Mucosa of descending colon (tissue), 3 donors: ENCODE measurements at regions not wholly inside any gene's neighbourhood (a gene's known extent, or its start where the extent isn't known, plus 50 kb on each side); places are given as distances from the start of the nearest gene placed in this dataset.

Experiments
- ATAC-seq: fragments of 200-7000 bp; cut with Tn5 transposase; one replicate; pipeline ENCODE4 v1.9.1; 2020; ENCODE audit warnings: mild to moderate bottlenecking, moderate library complexity
- DNase-seq, 3 donors: peaks; one replicate each; pipeline ENCODE4 v3.0.0-alpha.2; 2020
- H3K36me3 ChIP-seq: fragments of 200-600 bp; one replicate; pipeline ENCODE4 v1.8.0; 2021; ENCODE audit warnings: low read depth, mild to moderate bottlenecking
- H3K4me1 ChIP-seq: fragments of 200-600 bp; one replicate; pipeline ENCODE4 v1.8.0; 2021; ENCODE audit warnings: low read depth, mild to moderate bottlenecking
- H3K4me3 ChIP-seq: fragments of 200-600 bp; one replicate; pipeline ENCODE4 v1.8.0; 2021; ENCODE audit warnings: mild to moderate bottlenecking
- H3K9me3 ChIP-seq: fragments of 200-600 bp; one replicate; pipeline ENCODE4 v1.8.0; 2021; ENCODE audit warnings: mild to moderate bottlenecking
- CTCF ChIP-seq: fragments of 200-600 bp; IDR thresholded peaks from one replicate; pipeline ENCODE4 v1.8.0; 2022; ENCODE audit warnings: antibody characterized with exemption, mild to moderate bottlenecking
- intact Hi-C, 2 donors: fragments of 100-400 bp; cut with DNase I in 1 of 2; cut with micrococcal nuclease in 1 of 2; formaldehyde crosslinking; loops; one replicate each; pipeline versions ENCODE4 v1.11.0 to v1.11.1; 2022; cut with DNase I, micrococcal nuclease
- donor health status: DM: no; HTN: no; CAD: no; lungs with moderate emphysema.
- donor health status: DM: no; HTN: no; CAD: no.
- donor health status: DM: no; HTN: yes; CAD: no.

DNA sequence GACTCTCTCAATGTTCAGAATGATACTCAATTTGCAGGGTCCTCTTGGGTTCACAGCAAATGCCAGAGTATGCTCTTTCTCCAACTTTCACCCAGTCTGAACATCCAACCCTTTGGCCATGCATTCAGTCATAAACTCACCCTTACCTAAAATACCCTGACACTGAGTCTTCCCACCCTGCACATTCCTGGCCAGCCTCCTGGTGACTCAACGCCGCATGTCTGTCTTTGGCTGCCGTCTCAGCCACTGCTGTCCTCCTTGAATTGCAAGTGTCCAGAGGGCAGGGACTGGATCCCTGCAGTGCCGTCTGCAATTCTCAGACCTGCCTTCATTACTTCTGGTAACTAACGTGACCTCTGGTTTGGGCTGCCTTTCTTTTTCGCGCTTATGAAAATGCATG, 593.4 kb downstream of the QKI start:
- DNase-seq (no peak), ATAC-seq (no peak)
- Histone ChIP-seq H3K36me3 (no peaks in the 10 kb centered on the region), H3K4me1 (no peaks in the 10 kb centered on the region), H3K9me3 (peaks cover 14% of the 10 kb centered on the region), H3K4me3 (no peak overlapping the region)
- TF ChIP-seq CTCF = no peak
- intact Hi-C loops = no loop called here

DNA sequence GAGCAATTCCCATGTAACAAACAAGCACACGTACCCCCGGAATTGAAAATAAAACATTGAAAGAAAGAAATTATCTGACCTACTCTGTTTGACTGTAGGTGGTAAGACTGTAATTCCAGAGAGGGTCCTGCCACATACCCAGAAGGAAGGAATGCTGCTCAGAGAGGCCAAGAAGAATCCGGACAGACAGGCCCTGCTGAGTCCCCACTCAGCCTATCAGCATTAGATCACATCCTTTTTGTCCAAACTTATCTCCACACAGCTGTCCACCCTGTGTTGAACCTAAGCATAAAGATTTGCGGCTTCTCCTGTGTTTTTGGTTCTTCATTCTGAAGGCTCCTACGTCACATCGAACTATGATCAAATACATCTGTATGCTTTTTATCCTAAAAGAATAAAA, 591.9 kb downstream of the QKI start:
- no peak for TF ChIP-seq CTCF
- Histone ChIP-seq H3K36me3 (no peaks in the 10 kb centered on the region), H3K4me3 (no peak overlapping the region), H3K9me3 (peaks cover 14% of the 10 kb centered on the region), H3K4me1 (no peaks in the 10 kb centered on the region)
- DNase-seq (no peak), ATAC-seq (no peak)
- intact Hi-C loops = no loop called here

- intact Hi-C loops = no loop called here
- no peak overlapping the region for H3K4me3 ChIP-seq
These were observed 590.6 kb downstream of the QKI start for GRCh38 chr6:164005004-164005711.

DNA sequence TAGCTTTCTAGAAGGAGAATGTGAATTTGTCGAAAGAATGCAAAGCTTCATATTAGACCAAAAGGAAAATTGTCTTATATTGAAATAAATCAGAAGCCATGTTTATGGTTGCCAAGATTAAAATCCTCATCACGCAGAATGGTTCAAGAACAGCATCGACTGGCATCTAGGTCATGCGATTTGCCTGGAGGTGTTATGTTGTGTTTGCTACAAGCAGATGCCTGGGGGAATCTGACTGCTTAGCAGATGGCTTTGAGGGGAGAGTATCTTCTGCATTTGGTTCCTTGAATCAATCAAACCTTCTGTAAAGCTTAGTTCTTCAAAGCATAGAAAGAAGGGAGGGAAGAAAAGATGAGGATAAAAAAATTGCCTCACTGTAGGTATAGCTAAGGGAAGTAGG, 585.8 kb downstream of the QKI start:
- TF ChIP-seq CTCF = no peak
- intact Hi-C loops = no loop called here
- ATAC-seq = no peak

More at GRCh38 chr6:164005004-164005711, 590.6 kb downstream of the QKI start:
- DNase-seq (no peak), ATAC-seq (no peak)
- Histone ChIP-seq H3K4me1 (no peaks in the 10 kb centered on the region), H3K9me3 (peaks cover 18% of the 10 kb centered on the region), H3K36me3 (no peaks in the 10 kb centered on the region)
- TF ChIP-seq CTCF = no peak

DNA sequence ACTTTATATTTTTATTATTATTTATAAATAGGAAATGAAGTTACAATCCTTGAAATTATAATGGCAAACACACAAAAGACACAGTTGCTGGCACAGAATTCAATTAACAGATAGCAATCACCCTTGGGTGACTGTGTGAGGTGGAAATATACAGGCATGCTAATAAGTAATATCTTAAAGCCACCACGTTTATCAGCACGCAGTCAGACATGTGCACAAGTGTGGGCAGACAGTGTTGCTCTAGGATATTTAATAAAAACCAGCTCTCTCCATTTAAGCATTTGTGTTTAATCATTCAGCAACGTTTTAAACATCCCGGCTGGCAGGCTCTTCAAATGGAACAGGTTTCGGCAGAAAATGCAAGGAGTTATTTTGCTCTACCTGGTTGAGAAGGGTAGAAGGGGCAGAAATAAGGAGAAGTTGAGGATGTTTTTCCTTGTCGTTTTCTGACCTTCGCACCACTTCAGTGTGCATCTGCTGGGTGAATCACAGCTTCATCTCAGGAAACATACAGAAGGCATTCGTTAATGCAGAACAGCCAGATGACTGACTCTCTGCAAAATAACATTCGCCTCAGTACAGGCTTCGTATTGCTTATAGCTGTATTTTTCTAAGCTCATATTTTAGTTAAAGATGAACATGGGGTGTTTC, 585.1 kb downstream of the QKI start:
- TF ChIP-seq CTCF = no peak
- no peak for ATAC-seq

More for the DNA sequence above, 585.8 kb downstream of the QKI start:
- Histone ChIP-seq H3K36me3 (no peaks in the 10 kb centered on the region), H3K4me3 (no peak overlapping the region), H3K4me1 (no peaks in the 10 kb centered on the region), H3K9me3 (peaks cover 10% of the 10 kb centered on the region)
- DNase-seq = no peak

More for the DNA sequence above, 585.1 kb downstream of the QKI start:
- no peak overlapping the region for H3K4me3 ChIP-seq
- H3K4me1 ChIP-seq = no peaks in the 10 kb centered on the region
- H3K36me3 ChIP-seq = no peaks in the 10 kb centered on the region
- intact Hi-C loops = no loop called here
- DNase-seq = no peak
- peaks cover 10% of the 10 kb centered on the region for H3K9me3 ChIP-seq
